ENCODE measurements at regions not wholly inside any gene's neighbourhood (a gene's known extent, or its start where the extent isn't known, plus 50 kb on each side); places are given as distances from the start of the nearest gene placed in this dataset.

DNA sequence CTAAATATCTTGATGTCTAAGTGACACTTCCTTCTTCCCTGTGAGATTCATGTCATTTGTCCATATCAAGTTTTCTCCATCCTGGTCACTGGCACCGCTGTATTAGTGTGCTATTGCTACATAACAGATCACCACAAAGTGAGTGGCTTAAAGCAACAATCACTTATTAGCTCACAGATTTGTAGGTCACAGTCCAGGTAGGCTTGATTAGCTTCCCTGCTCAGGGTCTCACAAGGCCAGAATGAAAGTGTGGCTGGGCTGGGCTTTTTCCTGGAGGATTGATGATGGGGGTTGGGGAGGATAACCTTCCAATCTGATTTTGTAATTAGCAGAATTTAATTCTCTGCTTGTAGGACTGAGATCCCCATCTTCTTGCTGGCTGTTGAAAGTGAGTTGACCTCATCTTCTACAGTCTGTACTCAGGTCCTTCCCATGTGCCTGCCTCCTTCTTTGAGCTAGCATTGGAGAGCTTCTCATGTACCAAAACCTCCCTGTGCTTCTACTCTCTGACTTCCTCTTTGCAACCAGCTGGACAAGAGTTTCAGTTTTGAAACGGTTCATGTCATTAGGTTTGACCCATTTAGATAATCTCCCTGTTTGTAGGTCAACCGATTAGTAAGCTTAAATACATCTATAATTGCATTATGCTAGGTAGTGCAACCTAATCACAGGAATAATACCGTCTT lies 152.4 kb upstream of the MAN1A1 start:
- no peak for TF ChIP-seq TAF1 (IDR thresholded peaks at IDR 0.05; ENCODE audit: borderline replicate concordance, insufficient read depth, low read length)
- no peak for TF ChIP-seq POLR2AphosphoS5 (IDR thresholded peaks at IDR 0.05; ENCODE audit: low read depth, low read length)
- TF ChIP-seq FOXP2 (optimal IDR thresholded peaks at IDR 0.05; ENCODE audit: borderline replicate concordance, extremely low read depth, extremely low read length, insufficient read depth), result no peak

GRCh38 chr6:119499797-119500196 lies 150.2 kb upstream of the MAN1A1 start:
- TF ChIP-seq TAF1 (IDR thresholded peaks at IDR 0.05; ENCODE audit: borderline replicate concordance, insufficient read depth, low read length) (no peak), POLR2AphosphoS5 (IDR thresholded peaks at IDR 0.05; ENCODE audit: low read depth, low read length) (no peak), SIN3A (IDR thresholded peaks at IDR 0.05; ENCODE audit: borderline replicate concordance, insufficient read depth, low read length) (no peak), FOXP2 (optimal IDR thresholded peaks at IDR 0.05; ENCODE audit: borderline replicate concordance, extremely low read depth, extremely low read length, insufficient read depth) (no peak)
- TF ChIP-seq, protein P1, sequence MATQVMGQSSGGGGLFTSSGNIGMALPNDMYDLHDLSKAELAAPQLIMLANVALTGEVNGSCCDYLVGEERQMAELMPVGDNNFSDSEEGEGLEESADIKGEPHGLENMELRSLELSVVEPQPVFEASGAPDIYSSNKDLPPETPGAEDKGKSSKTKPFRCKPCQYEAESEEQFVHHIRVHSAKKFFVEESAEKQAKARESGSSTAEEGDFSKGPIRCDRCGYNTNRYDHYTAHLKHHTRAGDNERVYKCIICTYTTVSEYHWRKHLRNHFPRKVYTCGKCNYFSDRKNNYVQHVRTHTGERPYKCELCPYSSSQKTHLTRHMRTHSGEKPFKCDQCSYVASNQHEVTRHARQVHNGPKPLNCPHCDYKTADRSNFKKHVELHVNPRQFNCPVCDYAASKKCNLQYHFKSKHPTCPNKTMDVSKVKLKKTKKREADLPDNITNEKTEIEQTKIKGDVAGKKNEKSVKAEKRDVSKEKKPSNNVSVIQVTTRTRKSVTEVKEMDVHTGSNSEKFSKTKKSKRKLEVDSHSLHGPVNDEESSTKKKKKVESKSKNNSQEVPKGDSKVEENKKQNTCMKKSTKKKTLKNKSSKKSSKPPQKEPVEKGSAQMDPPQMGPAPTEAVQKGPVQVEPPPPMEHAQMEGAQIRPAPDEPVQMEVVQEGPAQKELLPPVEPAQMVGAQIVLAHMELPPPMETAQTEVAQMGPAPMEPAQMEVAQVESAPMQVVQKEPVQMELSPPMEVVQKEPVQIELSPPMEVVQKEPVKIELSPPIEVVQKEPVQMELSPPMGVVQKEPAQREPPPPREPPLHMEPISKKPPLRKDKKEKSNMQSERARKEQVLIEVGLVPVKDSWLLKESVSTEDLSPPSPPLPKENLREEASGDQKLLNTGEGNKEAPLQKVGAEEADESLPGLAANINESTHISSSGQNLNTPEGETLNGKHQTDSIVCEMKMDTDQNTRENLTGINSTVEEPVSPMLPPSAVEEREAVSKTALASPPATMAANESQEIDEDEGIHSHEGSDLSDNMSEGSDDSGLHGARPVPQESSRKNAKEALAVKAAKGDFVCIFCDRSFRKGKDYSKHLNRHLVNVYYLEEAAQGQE (IDR thresholded peaks at IDR 0.05; ENCODE audit: insufficient read depth in 1 of 2, low read depth in 2 of 2, low read length in 2 of 2), result no peak

GRCh38 chr6:119497988-119498727 lies 148.6 kb upstream of the MAN1A1 start:
- TF ChIP-seq SIN3A (IDR thresholded peaks at IDR 0.05; ENCODE audit: borderline replicate concordance, insufficient read depth, low read length) (no peak), TAF1 (IDR thresholded peaks at IDR 0.05; ENCODE audit: borderline replicate concordance, insufficient read depth, low read length) (no peak), POLR2AphosphoS5 (IDR thresholded peaks at IDR 0.05; ENCODE audit: low read depth, low read length) (no peak), FOXP2 (optimal IDR thresholded peaks at IDR 0.05; ENCODE audit: borderline replicate concordance, extremely low read depth, extremely low read length, insufficient read depth) (no peak)
- TF ChIP-seq, protein P1 (IDR thresholded peaks at IDR 0.05; ENCODE audit: insufficient read depth in 1 of 2, low read depth in 2 of 2, low read length in 2 of 2), result no peak

DNA sequence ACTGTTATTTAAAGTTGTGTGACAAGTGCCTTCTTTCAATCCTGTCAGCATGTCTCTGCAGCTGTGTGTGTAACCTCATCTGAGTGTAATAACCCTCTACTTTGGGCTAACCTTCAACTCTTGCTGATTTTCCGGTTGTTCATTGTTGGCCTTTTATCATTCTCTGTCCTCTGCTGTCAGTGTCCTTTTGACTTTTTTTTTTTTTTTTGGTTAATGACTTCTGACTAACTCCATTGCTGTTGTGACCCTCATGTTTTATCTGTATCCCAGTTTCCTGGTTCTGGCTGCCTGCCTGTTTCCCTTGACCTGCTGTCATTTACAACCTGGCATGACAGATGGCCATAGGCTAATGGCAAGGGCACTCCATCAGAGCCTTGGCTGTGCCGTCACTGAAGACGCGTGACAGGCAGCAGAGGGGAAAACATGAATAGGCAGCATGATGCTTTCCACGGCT lies 145.7 kb upstream of the MAN1A1 start:
- TF ChIP-seq TAF1 (IDR thresholded peaks at IDR 0.05; ENCODE audit: borderline replicate concordance, insufficient read depth, low read length) (no peak), FOXP2 (optimal IDR thresholded peaks at IDR 0.05; ENCODE audit: borderline replicate concordance, extremely low read depth, extremely low read length, insufficient read depth) (no peak), POLR2AphosphoS5 (IDR thresholded peaks at IDR 0.05; ENCODE audit: low read depth, low read length) (no peak), SIN3A (IDR thresholded peaks at IDR 0.05; ENCODE audit: borderline replicate concordance, insufficient read depth, low read length) (no peak)
- TF ChIP-seq, protein P1 (IDR thresholded peaks at IDR 0.05; ENCODE audit: insufficient read depth in 1 of 2, low read depth in 2 of 2, low read length in 2 of 2), result no peak

GRCh38 chr6:119493980-119494379 lies 144.4 kb upstream of the MAN1A1 start:
- no peak for TF ChIP-seq TAF1 (IDR thresholded peaks at IDR 0.05; ENCODE audit: borderline replicate concordance, insufficient read depth, low read length)
- TF ChIP-seq, protein P1 (IDR thresholded peaks at IDR 0.05; ENCODE audit: insufficient read depth in 1 of 2, low read depth in 2 of 2, low read length in 2 of 2), result no peak
- TF ChIP-seq FOXP2 (optimal IDR thresholded peaks at IDR 0.05; ENCODE audit: borderline replicate concordance, extremely low read depth, extremely low read length, insufficient read depth), result no peak
- TF ChIP-seq POLR2AphosphoS5 (IDR thresholded peaks at IDR 0.05; ENCODE audit: low read depth, low read length), result no peak
- TF ChIP-seq SIN3A (IDR thresholded peaks at IDR 0.05; ENCODE audit: borderline replicate concordance, insufficient read depth, low read length), result no peak

Data from PFSK-1 (cell line).